ENCODE measurements at regions not wholly inside any gene's neighbourhood (a gene's known extent, or its start where the extent isn't known, plus 50 kb on each side); places are given as distances from the start of the nearest gene placed in this dataset.

GRCh38 chr5:104084896-104085295 is 522.3 kb upstream of the NUDT12 start:
- no peak overlapping the region for H2AFZ ChIP-seq (replicated peaks; ENCODE audit: low read length, poor library complexity)
- no peaks in the 10 kb centered on the region for H3K79me1 ChIP-seq (ENCODE audit: low read depth in 1 of 2, low read length in 2 of 2)
- DNase-seq = no peak
- H3K9ac ChIP-seq (ENCODE audit: low read depth, low read length) = no peak overlapping the region
- no peak overlapping the region for H2BK20ac ChIP-seq (ENCODE audit: low read depth, low read length)
- H4K20me1 ChIP-seq (ENCODE audit: insufficient read depth, low read length) = no peaks in the 10 kb centered on the region
- no peak overlapping the region for H4K8ac ChIP-seq (ENCODE audit: low read depth in 2 of 2, low read length in 2 of 2)
- no peaks in the 10 kb centered on the region for H3K36me3 ChIP-seq (ENCODE audit: control insufficient read depth, insufficient read depth, low read length)
- no peak for ATAC-seq (ENCODE audit: low read depth)
- no peak overlapping the region for H3K4ac ChIP-seq (ENCODE audit: low read depth, low read length)
- H2AK9ac ChIP-seq (replicated peaks; ENCODE audit: low read depth, low read length, poor library complexity) = no peak overlapping the region
- H3K4me1 ChIP-seq (ENCODE audit: control insufficient read depth, insufficient read depth, low read length) = no peaks in the 10 kb centered on the region
- H3K9me3 ChIP-seq (ENCODE audit: control insufficient read depth, insufficient read depth, low read length) = 0 out of 2 replicates have a peak, but pooled peaks cover 2% of the 10 kb centered on the region
- no peak overlapping the region for H4K91ac ChIP-seq (ENCODE audit: insufficient read depth, low read depth, low read length)
- no peak overlapping the region for H3K56ac ChIP-seq (ENCODE audit: extremely low read depth, insufficient read depth, low read length)
- H2BK15ac ChIP-seq (ENCODE audit: low read depth, low read length) = no peak overlapping the region
- no peak overlapping the region for H3K27ac ChIP-seq (ENCODE audit: insufficient read depth, low read length)
- TF ChIP-seq POLR2A (IDR thresholded peaks at IDR 0.05; ENCODE audit: low read depth, low read length) = no peak
- no peak for TF ChIP-seq MXI1 (IDR thresholded peaks at IDR 0.05; ENCODE audit: borderline replicate concordance, low read depth, low read length)
- TF ChIP-seq RAD21 (IDR thresholded peaks at IDR 0.05; ENCODE audit: low read length) = no peak
- TF ChIP-seq FOS (IDR thresholded peaks at IDR 0.05; ENCODE audit: low read depth, low read length) = no peak
- no peak for TF ChIP-seq MAFK (IDR thresholded peaks at IDR 0.05; ENCODE audit: low read depth, low read length)
- TF ChIP-seq CTCF (conservative IDR thresholded peaks at IDR 0.05; ENCODE audit: low read depth, low read length) = no peak
- no peak for TF ChIP-seq SMC3 (IDR thresholded peaks at IDR 0.05; ENCODE audit: low read depth, low read length)
- no peak for TF ChIP-seq USF2 (IDR thresholded peaks at IDR 0.05; ENCODE audit: low read depth, low read length)
- no peak for TF ChIP-seq MAZ (IDR thresholded peaks at IDR 0.05; ENCODE audit: borderline replicate concordance, low read depth, low read length)
- no peak for TF ChIP-seq ELK1 (IDR thresholded peaks at IDR 0.05; ENCODE audit: borderline replicate concordance, low read depth, low read length)
- no peak for TF ChIP-seq RFX5 (IDR thresholded peaks at IDR 0.05; ENCODE audit: low read depth, low read length)
- TF ChIP-seq NFE2L2 (IDR thresholded peaks at IDR 0.05; ENCODE audit: low read depth, low read length) = no peak
- no CpG with 5 or more reads among the region's 2 CpGs for WGBS, 2 experiments (ENCODE audit: extremely low coverage in 2 of 2, insufficient read length in 1 of 2)
- in situ Hi-C loops (cut with MboI; ENCODE audit: low sequenced_read_pairs) = no loop called here
- no TSS peak for BruUV-seq (replicated peaks)
- no peak overlapping the region for H2BK120ac ChIP-seq (ENCODE audit: low read depth, low read length)
- H3K4me3 ChIP-seq (ENCODE audit: insufficient read depth, low read depth, low read length) = no peak overlapping the region
- intact Hi-C loops (cut with micrococcal nuclease) = no loop called here
- no peaks in the 10 kb centered on the region for H3K27me3 ChIP-seq (ENCODE audit: control insufficient read depth, insufficient read depth, low read length)
- no peak overlapping the region for H3K4me2 ChIP-seq (ENCODE audit: low read depth, low read length)
- POLR2A ChIA-PET (ENCODE audit: unreplicated experiment) = no interaction called here
- H3K14ac ChIP-seq (replicated peaks; ENCODE audit: low read depth, low read length) = no peak overlapping the region
- H3K23ac ChIP-seq (ENCODE audit: low read depth, low read length) = no peak overlapping the region
- no peak overlapping the region for H3K18ac ChIP-seq (ENCODE audit: low read depth, low read length)
- H3K9me1 ChIP-seq (ENCODE audit: insufficient read depth, low read length) = no peaks in the 10 kb centered on the region
- H4K5ac ChIP-seq (ENCODE audit: low read depth, low read length) = no peak overlapping the region
- H2AK5ac ChIP-seq (ENCODE audit: low read depth, low read length) = no peak overlapping the region
- CTCF ChIA-PET = no interaction called here
- dilution Hi-C loops (cut with HindIII; ENCODE audit: low sequenced_read_pairs, unreplicated experiment) = no loop called here
- H2BK5ac ChIP-seq (ENCODE audit: low read depth, low read length, poor library complexity, severe bottlenecking) = no peak overlapping the region

All from IMR-90 (cell line).